HCT116 (cell line): ENCODE measurements at regions not wholly inside any gene's neighbourhood (a gene's known extent, or its start where the extent isn't known, plus 50 kb on each side); places are given as distances from the start of the nearest gene placed in this dataset.

ENCODE experiments used
- ATAC-seq: fragments of 200-7000 bp; cut with Tn5 transposase; 2 replicates; pipeline ENCODE4 v1.9.1; 2020; ENCODE audit warnings: mild to moderate bottlenecking, moderate library complexity
- BruUV-seq: library from RNA; stranded (reverse); fragments of 400-500 nt; replicated peaks from 2 replicates; lab custom pipeline; 2021; lab: Mats Ljungman, UMichigan
- CTCF ChIA-PET: fragments of 300-600 bp; sonication (Branson Sonifier 250); formaldehyde crosslinking; loops from one replicate; lab custom pipeline; 2021; ENCODE audit warnings: antibody characterized with exemption; lab: Charles Lee
- POLR2A ChIA-PET: fragments of 300-600, 350-600 bp; sonication (Branson Sonifier 250); formaldehyde crosslinking; loops from one replicate; lab custom pipeline; 2021; ENCODE audit warnings: antibody characterized with exemption; lab: Charles Lee
- RAD21 ChIA-PET, 2 experiments: fragments of 300-600 bp; sonication (Branson Sonifier 250); formaldehyde crosslinking; loops; one replicate each; lab custom pipeline; 2023; ENCODE audit warnings: low total read pairs in 2 of 2; ENCODE audit not compliant: uncharacterized antibody in 2 of 2, unreplicated experiment in 2 of 2, low non-redundant PET in 1 of 2; lab: Charles Lee
- DNase-seq: peaks from one replicate; pipeline ENCODE4 v3.0.0-alpha.2; 2010; ENCODE audit warnings: low read depth, low spot score
- H2AFZ ChIP-seq: fragments of 200-600 bp; shearing (Covaris generic), sonication (generic); 2 replicates; pipeline ENCODE4 v1.6.1; 2017; ENCODE audit warnings: low read depth, mixed run types, mixed read lengths, antibody characterized with exemption, low read length; ENCODE audit not compliant: poor library complexity, severe bottlenecking
- H3K27ac ChIP-seq: 2 replicates; pipeline ENCODE4 v1.5.1; 2012; ENCODE audit warnings: low read depth, low read length
- H3K27me3 ChIP-seq: fragments of 200-600 bp; sonication (generic); 2 replicates; pipeline ENCODE4 v1.6.1; 2016; ENCODE audit warnings: mixed run types, low read length, mixed read lengths; ENCODE audit not compliant: insufficient read depth
- H3K36me3 ChIP-seq, 2 experiments: fragments of 200-500 bp in 1 of 2; fragments of 200-600 bp in 1 of 2; sonication (Bioruptor generic) in 1 of 2; sonication (generic) in 1 of 2; 2 replicates each; pipeline versions ENCODE4 v1.5.1 to v1.6.1; 2014 to 2016; ENCODE audit warnings: low read length in 2 of 2, inconsistent platforms in 1 of 2, mixed read lengths in 1 of 2, mixed run types in 1 of 2; ENCODE audit not compliant: insufficient read depth in 2 of 2, control insufficient read depth in 1 of 2
- H3K4me1 ChIP-seq, 2 experiments: fragments of 200-600 bp in 1 of 2; sonication (generic) in 1 of 2; 2 replicates each; pipeline versions ENCODE4 v1.5.1 to v1.6.1; 2012 to 2017; ENCODE audit warnings: low read length in 2 of 2, inconsistent platforms in 1 of 2, mild to moderate bottlenecking in 1 of 2, mixed read lengths in 1 of 2, mixed run types in 1 of 2, moderate library complexity in 1 of 2; ENCODE audit not compliant: insufficient read depth in 2 of 2, control insufficient read depth in 1 of 2
- H3K4me2 ChIP-seq: fragments of 200-600 bp; sonication (generic); 2 replicates; pipeline ENCODE4 v1.6.1; 2017; ENCODE audit warnings: mixed run types, low read length, mixed read lengths
- H3K4me3 ChIP-seq, 2 experiments: fragments of 200-600 bp in 1 of 2; sonication (generic) in 1 of 2; replicated peaks in 1 of 2; 2 replicates each; pipeline ENCODE4 v1.5.1; 2011 to 2016; ENCODE audit warnings: low read length in 2 of 2, control low read depth in 1 of 2, low read depth in 1 of 2, mild to moderate bottlenecking in 1 of 2, mixed read lengths in 1 of 2, mixed run types in 1 of 2
- H3K79me2 ChIP-seq: fragments of 200-600 bp; sonication (generic); 2 replicates; pipeline ENCODE4 v1.6.1; 2017; ENCODE audit warnings: mild to moderate bottlenecking, mixed run types, low read length, moderate library complexity, mixed read lengths; ENCODE audit not compliant: insufficient read depth
- H3K9ac ChIP-seq: fragments of 200-600 bp; sonication (generic); 2 replicates; pipeline ENCODE4 v1.6.1; 2016; ENCODE audit warnings: low read length, mixed read lengths
- H3K9me2 ChIP-seq: fragments of 200-600 bp; sonication (generic), shearing (Covaris generic); 2 replicates; pipeline ENCODE4 v1.6.1; 2017; ENCODE audit warnings: mixed run types, mild to moderate bottlenecking, moderate library complexity; ENCODE audit not compliant: insufficient read depth
- H3K9me3 ChIP-seq, 2 experiments: fragments of 200-500 bp in 1 of 2; fragments of 200-600 bp in 1 of 2; sonication (Bioruptor generic) in 1 of 2; sonication (generic) in 1 of 2; 2 replicates each; pipeline ENCODE4 v1.6.1; 2014 to 2017; ENCODE audit warnings: low read length in 2 of 2, mixed read lengths in 2 of 2, inconsistent platforms in 1 of 2, low read depth in 1 of 2, mild to moderate bottlenecking in 1 of 2, mixed run types in 1 of 2, moderate library complexity in 1 of 2; ENCODE audit not compliant: control insufficient read depth in 1 of 2, insufficient read depth in 1 of 2
- H4K20me1 ChIP-seq: fragments of 200-600 bp; sonication (generic), shearing (Covaris generic); 2 replicates; pipeline ENCODE4 v1.6.1; 2017; ENCODE audit warnings: mixed run types, mild to moderate bottlenecking, moderate library complexity; ENCODE audit not compliant: insufficient read depth
- EZH2 ChIP-seq: fragments of 200-600 bp; sonication (generic); IDR thresholded peaks from 2 replicates; pipeline ENCODE4 v1.6.1; 2017; ENCODE audit warnings: antibody characterized with exemption, mixed run types
- FOSL1 ChIP-seq: IDR thresholded peaks from 2 replicates; pipeline ENCODE4 v1.6.1; 2012; ENCODE audit warnings: low read depth
- POLR2AphosphoS5 ChIP-seq: IDR thresholded peaks from 2 replicates; pipeline ENCODE4 v1.6.1; 2011; ENCODE audit warnings: mild to moderate bottlenecking, low read depth, low read length, moderate library complexity
- SIN3A ChIP-seq: IDR thresholded peaks from 2 replicates; pipeline ENCODE4 v1.6.1; 2012; ENCODE audit warnings: low read depth
- SRF ChIP-seq: IDR thresholded peaks from 2 replicates; pipeline ENCODE4 v1.6.1; 2012; ENCODE audit warnings: low read depth
- ZNF274 ChIP-seq: fragments of 200-500 bp; sonication (Bioruptor generic); IDR thresholded peaks from 2 replicates; pipeline ENCODE4 v1.6.1; 2014; ENCODE audit warnings: mild to moderate bottlenecking, low read depth, low read length, inconsistent platforms
- intact Hi-C: fragments of 100-400 bp; cut with micrococcal nuclease; formaldehyde crosslinking; loops from 2 replicates; pipeline ENCODE4 v1.10.0; 2022
- TF ChIP-seq, protein P1 (sequence below): IDR thresholded peaks from 2 replicates; pipeline ENCODE4 v1.6.1; 2012; ENCODE audit warnings: low read depth
- TF ChIP-seq, protein P2 (sequence below): IDR thresholded peaks from 2 replicates; pipeline ENCODE4 v1.6.1; 2012

DNA sequence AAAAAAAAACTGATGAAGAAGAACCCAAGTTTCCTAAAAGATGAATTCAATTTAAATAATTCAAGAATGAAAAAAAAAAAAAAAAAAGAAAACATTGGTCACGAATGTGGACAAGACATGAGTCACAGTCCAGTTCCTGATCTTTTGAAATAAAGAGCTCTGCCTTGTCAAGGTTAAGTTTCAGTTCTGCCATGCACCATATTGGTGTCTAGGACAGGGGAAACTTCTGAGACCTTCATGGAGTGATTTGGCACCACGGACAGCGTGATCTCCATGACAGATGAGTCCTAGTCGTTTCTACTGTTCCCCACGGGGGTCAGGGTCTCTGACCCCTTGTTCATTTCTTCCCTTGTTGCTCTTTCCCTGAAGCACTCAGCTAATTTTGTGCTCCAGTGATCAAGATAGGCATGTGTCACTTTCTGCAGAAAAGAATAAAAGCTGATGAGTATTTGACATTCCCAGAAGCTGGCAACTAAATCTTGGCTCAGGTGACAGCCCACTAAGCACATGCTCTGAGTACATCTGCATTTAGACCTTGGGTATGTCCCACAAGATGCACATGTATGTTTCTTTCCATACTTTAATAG, 1159.7 kb downstream of the BCL11B start:
- Histone ChIP-seq H2AFZ (no peak overlapping the region), H3K79me2 (no peaks in the 10 kb centered on the region), H3K4me1 (no peaks in the 10 kb centered on the region), H3K9ac (no peak overlapping the region), H3K9me3 (peaks cover 0 to 3% of the 10 kb centered on the region in 2 experiments; a peak in 1 of 4 replicates), H3K4me2 (no peak overlapping the region), H3K9me2 (no peaks in the 10 kb centered on the region), H3K36me3 (no peaks in the 10 kb centered on the region), H3K27me3 (no peaks in the 10 kb centered on the region), H3K27ac (no peak overlapping the region), H4K20me1 (no peaks in the 10 kb centered on the region), H3K4me3 (no peak overlapping the region)
- intact Hi-C loops = no loop called here
- no peak for TF ChIP-seq EZH2
- no peak for TF ChIP-seq FOSL1
- no peak for TF ChIP-seq SIN3A
- TF ChIP-seq, protein P1, sequence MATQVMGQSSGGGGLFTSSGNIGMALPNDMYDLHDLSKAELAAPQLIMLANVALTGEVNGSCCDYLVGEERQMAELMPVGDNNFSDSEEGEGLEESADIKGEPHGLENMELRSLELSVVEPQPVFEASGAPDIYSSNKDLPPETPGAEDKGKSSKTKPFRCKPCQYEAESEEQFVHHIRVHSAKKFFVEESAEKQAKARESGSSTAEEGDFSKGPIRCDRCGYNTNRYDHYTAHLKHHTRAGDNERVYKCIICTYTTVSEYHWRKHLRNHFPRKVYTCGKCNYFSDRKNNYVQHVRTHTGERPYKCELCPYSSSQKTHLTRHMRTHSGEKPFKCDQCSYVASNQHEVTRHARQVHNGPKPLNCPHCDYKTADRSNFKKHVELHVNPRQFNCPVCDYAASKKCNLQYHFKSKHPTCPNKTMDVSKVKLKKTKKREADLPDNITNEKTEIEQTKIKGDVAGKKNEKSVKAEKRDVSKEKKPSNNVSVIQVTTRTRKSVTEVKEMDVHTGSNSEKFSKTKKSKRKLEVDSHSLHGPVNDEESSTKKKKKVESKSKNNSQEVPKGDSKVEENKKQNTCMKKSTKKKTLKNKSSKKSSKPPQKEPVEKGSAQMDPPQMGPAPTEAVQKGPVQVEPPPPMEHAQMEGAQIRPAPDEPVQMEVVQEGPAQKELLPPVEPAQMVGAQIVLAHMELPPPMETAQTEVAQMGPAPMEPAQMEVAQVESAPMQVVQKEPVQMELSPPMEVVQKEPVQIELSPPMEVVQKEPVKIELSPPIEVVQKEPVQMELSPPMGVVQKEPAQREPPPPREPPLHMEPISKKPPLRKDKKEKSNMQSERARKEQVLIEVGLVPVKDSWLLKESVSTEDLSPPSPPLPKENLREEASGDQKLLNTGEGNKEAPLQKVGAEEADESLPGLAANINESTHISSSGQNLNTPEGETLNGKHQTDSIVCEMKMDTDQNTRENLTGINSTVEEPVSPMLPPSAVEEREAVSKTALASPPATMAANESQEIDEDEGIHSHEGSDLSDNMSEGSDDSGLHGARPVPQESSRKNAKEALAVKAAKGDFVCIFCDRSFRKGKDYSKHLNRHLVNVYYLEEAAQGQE = no peak
- TF ChIP-seq SRF = no peak
- no peak for TF ChIP-seq ZNF274
- TF ChIP-seq, protein P2, sequence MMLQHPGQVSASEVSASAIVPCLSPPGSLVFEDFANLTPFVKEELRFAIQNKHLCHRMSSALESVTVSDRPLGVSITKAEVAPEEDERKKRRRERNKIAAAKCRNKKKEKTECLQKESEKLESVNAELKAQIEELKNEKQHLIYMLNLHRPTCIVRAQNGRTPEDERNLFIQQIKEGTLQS = no peak
- TF ChIP-seq POLR2AphosphoS5 = no peak
- CTCF ChIA-PET = no interaction called here
- ATAC-seq = no peak
- DNase-seq = no peak
- no TSS peak for BruUV-seq
- POLR2A ChIA-PET = no interaction called here
- RAD21 ChIA-PET = no interaction called here
